Activated CD4-positive, alpha-beta T cell treated with anti-CD3 and anti-CD28 coated beads, Interleukin-2, Interleukin-4, amounts not matched to agents 100 ng/mL and 50 ng/mL, durations not matched to agents 16 hours and 8 hours (primary cell): ENCODE measurements at regions not wholly inside any gene's neighbourhood (a gene's known extent, or its start where the extent isn't known, plus 50 kb on each side); places are given as distances from the start of the nearest gene placed in this dataset.
"Not testable (repeated sequence)": the region's sequence is repeated elsewhere in the genome, so short reads cannot be mapped to it uniquely, and the experiment has no call there.

ENCODE experiments used
- DNase-seq: peaks from one replicate; pipeline ENCODE4 v3.0.0-alpha.2; 2020; ENCODE audit warnings: low spot score

DNA sequence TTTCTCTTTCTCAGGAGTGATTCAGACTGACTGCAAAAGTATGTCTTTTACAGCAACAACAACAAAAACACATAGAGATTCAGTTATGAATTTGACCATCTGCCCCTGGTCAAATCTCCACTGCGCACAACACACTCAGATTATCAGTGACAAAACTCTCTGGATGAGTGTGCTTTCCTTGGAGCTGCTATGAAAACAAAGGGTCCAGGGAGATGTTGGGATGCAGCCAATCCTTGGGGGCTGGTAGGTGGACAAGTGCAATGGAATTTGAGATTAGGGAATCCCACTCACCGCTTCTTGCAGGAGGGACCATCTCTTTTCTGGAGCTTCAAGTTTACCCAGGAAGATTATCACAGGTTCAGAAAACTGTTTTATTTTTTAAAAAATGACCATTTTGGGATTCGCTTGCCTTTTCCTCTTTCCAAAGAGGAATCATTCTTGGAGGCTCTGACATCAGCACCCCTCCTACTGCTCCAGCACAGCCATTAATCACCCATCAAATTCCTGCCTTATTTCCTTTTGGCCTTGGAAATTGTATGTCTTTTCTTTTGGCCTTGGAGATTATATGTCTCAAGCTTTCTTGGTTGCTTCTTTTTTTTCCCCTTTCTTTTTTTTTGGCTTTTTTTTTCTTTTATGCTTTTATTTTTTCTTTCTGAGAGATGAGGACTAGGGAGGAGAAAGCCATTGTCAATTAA lies 311.8 kb downstream of the TSHZ3 start:
- no peak for DNase-seq

DNA sequence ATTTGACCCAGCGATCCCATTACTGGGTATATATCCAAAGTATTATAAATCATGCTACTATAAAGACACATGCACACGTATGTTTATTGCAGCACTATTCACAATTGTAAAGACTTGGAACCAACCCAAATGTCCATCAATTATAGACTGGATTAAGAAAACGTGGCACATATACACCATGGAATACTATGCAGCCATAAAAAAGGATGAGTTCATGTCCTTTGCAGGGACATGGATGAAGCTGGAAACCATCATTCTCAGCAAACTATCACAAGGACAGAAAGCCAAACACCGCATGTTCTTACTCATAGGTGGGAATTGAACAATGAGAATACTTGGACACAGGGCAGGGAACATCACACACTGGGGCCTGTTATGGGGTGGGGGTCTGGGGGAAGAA lies 317.8 kb downstream of the TSHZ3 start:
- not testable (repeated sequence) for DNase-seq

DNA sequence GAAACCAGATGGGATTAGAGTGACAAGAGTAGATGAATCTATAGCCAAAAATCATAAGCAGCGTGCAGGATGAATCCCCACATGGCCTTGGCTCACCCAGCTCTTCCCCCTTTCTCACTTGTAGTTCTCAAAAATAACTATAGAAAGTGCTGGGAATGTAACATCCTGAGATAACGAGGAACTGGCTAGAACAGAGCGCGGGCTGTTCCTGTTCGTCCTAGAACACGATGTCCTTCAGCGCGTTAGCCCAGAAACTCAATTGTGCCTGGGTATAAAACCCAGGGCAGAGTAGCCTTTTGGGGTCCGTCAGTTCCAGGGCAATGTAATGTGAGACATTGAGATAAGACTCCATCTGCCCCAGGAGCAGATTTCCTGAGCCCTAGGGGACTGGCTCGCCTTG lies 326.2 kb downstream of the TSHZ3 start:
- no peak for DNase-seq

DNA sequence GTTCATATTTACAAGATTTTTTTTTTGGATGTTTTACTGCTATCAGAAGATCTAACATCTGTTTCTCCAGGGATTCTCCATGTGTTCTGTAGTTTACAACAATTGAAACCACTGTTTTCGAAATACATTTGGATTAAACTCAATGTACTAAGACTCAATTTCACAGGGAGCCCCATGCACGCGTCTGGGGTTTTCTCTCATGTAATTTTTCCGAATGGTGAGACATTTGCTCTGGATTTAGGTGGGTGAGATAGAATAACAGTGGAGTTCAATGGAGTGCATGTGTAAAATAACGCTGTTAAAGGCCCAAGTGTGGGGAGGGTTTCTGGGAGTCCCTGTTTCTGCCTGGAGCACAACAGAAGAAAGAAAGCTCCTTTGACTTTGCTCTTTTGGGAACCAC lies 330.3 kb downstream of the TSHZ3 start:
- no peak for DNase-seq

DNA sequence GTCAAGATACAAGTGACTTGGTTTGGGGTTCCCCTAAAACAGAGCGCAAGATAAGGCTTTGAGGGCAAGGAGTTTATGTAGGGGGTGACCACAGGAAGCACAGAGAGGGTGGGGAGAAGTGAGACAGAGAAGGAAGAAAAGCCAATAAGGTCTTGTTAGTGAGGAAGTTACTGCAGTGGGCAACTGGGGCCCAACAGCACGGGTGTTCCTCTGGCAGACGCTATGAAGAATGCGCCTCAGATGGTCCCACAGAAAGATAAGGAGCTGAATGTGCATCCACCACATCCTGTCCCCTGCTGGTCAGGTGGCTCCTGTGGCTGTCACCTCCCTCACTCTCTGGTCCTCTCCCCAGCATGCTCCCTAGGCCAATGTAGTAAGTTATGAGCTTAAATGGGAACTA lies 333.5 kb downstream of the TSHZ3 start:
- DNase-seq: no peak

DNA sequence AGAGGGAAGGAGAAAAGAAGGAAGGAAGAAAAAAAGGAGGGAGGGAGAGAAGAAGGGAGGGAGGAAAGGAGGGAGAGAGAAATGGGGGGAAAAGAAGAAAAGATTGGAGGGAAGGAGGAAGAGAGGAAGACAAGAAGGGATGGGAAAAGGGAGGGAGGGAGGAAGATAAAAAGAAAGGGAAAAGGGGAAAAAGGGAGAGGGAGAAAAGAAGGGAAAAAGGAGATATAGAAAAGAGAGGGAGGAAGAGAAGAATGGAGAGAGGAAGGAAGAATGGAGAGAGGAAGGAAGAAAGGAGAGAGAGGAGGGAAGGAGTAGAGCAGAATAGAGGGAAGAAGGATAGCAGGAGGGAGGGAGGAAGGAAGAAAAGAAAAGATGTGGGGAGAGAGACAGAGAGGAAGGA lies 334.6 kb downstream of the TSHZ3 start:
- no peak for DNase-seq

DNA sequence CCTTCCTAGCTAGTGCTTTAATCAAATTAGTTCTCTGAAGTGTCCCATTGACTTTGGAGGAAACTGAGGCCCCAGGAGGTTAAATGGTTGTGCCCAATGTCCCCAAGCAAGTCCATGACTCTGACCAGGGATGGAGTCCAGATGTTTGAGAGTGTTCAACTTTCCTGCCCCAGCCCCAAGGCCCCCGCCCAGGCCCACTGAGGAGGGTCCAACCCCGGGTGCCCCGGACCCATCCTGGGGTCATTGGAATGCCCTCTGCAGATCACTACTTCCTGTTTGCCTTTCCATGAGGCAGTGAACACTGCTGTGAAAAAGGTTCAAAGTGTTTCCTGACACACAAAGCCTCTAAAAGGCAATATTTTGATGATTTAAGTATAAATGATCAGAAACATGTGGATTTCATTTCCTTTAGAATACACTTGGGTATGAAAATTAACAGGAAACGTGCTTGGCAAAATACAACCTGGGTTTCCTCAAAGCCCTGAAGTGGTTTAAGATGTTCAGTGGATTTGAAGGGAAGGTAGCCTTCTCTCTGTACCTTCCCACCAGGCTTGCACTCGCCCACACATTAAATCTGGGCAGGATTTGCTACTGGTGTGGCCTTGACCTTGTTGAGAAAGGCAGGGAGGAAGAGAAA lies 335.7 kb downstream of the TSHZ3 start:
- no peak for DNase-seq

DNA sequence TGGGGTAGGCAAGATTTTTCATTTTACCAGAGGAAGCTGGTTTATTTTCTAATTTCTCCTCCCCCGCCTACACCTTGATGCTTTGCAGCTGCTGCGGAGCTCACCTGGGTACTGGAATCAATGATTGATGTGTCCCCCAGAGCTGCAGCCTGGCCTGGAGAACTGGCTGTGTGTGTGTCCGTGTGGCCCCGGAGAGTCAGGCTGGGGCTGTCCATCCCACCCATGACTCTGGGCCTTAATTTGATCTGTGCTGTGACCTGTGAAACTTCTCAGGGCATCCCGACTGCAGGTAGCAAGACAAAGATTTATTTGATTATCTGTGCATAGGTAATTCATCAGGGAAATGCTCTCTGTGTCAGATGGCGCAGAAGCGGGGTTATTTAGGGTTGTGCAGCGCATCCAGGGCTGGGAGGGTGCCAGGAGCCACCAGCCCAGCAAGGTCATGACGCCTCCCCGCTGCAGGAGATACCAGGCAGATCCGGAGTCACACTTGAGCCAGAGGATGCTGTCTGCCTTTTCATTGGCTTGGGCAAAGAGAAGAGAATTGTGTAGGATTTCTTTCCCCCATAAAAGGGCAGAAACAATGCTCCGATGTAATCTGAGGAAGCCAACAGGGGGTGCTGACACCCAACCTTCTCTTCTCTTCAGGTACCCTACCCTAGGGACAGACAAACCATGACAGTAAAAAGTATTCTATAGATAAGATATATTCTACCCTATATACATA lies 346.6 kb downstream of the TSHZ3 start:
- no peak for DNase-seq

DNA sequence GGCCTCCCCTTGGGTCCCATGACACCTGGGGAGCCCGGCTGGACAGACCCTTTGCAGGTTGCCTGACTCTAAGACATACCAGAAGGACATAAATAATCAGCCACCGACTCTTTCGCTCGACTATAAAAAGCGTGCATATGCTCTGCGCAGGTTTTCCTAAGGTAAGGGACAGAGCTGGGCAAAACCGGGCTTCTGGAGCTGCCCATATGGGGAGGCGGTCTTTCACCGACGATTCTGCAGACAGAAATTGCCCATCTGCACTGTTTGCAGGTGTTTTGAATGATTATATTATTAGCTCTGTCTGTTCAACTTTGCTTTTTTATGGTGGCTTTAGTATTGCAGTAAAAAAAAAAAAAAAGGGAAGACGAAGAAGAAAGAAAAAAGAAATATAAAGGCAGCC lies 347.2 kb downstream of the TSHZ3 start:
- DNase-seq: no peak

DNA sequence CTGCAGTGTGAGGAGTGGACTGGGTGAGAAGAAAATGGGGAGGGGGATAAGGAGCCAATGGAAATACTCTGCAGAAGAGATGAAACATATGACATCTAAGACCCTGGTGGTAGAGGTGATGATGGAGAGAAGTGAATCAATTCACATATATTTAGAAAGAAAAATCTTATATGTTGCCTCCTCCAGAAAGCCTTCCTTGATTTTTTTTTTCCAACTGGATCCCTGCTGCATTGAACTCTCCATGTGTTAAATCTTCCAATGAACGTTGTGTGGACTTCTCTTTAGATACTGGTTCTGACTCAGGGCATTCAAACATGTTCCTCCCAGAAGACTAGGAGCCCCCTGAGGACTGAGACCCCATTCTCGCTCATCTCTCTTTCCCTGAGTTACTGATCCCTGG lies 348.3 kb downstream of the TSHZ3 start:
- no peak for DNase-seq

DNA sequence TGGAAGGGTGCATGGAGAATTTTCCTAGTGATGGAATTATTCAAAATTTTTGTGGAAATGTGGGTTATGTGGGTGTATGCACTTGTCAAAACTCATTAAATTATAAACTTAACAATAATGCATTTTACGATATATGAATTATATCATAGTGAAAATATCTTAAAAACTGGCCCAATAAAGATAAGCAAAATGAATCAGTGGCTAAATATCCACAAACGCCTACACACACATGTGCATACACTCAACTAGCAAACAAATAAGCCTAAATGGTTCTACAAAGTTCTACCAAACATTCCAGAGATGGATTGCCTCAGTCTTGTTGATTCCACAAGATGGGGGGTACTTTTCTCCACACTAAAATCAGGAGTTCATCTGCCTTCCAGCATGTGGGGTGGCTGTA lies 349.5 kb downstream of the TSHZ3 start:
- DNase-seq: no peak

DNA sequence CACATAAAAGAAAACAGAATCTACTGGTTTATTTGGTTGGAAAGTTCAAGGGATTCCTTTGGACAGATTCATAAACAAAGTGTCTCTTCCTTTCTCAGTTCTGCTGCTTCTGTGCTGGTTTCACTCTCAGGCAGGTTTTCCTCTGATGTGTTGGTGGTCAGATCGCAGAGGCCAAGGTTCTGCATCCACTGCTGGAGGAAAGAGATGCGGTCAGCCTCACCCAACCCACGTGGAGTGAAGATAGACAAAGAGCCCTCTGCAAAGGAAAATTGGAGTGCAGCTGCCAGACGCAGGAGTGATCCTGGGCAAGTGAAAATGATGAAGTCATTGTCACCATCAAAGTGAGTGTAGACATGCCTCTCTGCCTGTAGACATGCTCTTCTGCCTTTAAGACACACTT lies 352.0 kb downstream of the TSHZ3 start:
- DNase-seq: no peak

DNA sequence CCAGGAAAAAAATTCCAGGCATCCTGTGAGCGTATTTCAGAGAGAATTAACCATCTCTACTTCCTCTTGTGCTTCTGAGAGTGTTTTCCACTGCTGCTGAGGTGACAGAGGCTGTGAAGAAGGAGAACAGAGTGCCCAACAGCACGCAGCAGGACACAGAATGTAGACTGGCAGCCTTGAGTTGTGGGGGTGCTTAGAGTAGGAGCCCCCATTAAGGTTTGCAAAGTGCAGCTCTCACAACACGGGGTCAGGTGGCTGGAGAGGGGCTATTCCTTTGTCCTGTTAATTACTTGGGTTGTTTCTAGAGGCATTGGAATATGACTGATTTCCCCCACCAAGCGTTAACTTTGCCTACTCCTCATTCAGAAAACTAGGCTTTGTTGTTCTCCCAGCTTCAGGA lies 370.6 kb downstream of the TSHZ3 start:
- no peak for DNase-seq

DNA sequence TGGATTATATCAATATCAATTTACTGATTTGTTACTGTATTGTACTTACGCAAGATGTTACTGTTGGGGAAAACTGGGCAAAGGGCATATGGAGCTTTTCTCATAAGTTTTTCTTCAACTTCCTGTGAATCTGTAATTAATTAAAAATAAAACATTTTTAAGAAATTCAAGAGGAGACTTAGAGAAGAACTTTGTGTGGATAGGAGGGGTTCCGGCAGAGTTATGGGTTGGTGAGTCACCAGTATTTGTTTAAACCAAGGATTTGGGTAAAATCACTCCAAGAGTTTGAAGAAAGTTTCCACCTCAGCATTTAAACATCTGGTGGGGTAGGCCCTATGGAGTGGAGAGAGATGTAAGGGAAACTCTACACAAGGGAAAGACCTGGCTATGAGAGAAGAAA lies 379.6 kb downstream of the TSHZ3 start:
- DNase-seq: no peak

DNA sequence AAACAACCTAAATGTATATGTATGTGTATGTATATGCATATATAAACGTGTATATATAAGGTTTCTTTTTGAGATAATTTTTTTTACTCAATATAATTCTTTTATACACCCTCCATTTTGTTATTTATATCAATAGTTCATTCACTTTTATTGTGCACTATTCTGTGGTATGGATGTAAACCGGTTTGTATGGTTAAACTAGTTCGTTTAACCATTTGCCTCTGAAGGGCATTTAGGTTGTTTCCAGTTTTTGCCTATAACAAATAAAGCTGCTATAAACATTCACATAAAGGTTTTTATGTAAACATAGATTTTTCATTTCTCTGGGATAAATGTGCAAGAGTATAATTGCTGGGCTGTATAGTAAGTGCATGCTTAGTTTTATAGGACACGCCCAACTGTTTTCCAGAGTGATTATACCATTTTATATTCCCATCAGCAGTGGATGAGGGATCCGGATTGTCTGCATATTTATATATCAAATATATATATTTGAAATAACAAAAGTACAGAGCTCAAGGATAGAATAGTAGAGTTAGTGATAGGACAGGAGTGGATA lies 380.3 kb downstream of the TSHZ3 start:
- DNase-seq: no peak

DNA sequence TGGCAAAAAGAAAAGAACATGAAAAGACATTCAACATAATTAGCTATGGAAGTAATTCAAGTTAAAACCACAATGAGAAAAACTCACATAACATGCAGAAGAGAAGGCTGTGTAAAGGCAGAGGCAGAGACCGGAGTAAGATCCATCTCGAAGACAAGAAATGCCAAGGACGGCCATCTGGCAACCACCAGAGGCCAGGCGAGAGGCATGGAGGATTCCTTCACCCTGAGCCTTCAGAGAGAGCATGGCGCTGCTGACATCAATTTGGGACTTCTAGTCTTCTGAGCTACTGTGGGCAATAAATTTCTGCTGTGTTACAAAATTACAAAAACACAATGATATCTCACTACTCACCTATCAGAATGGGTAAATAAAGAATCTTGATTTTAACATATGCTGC lies 381.0 kb downstream of the TSHZ3 start:
- DNase-seq: no peak

DNA sequence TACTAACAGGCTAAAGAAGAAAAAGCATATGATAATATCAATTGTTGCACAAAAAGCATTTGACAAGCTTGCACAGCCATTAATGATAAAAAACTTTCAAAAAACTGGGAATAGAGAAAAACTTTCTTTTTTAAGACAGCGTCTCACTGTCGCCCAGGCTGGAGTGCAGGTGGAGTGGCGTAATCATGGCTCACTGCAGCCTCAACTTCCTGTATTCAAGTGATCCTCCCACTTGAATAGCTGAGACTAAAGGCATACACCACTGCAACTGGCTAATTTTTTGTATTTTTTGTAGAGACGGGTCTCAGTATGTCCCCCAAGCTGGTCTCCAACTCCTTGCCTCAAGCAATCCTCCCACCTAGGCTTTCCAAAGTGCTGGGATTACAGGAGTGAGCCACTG lies 382.8 kb downstream of the TSHZ3 start:
- no peak for DNase-seq

DNA sequence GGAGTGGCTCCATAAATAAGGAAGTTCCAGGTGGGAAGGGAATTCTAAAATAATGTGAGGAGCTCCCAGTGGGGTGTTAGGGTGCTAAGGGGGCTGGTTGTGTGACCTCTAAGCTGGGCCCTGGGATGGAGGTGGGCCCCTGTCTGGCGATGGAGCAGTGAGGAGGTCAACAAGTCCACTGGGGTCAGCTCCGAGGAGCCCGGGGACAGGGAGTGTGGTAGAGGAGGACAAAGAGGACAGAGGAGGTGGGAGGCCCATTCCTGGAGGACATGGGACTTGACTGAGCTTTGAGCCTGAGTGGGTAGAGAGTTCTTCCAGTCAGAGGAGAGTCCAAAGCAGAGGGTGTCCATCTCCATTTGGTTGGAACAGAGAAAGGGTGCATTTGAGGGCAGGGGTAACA lies 390.2 kb downstream of the TSHZ3 start:
- no peak for DNase-seq

DNA sequence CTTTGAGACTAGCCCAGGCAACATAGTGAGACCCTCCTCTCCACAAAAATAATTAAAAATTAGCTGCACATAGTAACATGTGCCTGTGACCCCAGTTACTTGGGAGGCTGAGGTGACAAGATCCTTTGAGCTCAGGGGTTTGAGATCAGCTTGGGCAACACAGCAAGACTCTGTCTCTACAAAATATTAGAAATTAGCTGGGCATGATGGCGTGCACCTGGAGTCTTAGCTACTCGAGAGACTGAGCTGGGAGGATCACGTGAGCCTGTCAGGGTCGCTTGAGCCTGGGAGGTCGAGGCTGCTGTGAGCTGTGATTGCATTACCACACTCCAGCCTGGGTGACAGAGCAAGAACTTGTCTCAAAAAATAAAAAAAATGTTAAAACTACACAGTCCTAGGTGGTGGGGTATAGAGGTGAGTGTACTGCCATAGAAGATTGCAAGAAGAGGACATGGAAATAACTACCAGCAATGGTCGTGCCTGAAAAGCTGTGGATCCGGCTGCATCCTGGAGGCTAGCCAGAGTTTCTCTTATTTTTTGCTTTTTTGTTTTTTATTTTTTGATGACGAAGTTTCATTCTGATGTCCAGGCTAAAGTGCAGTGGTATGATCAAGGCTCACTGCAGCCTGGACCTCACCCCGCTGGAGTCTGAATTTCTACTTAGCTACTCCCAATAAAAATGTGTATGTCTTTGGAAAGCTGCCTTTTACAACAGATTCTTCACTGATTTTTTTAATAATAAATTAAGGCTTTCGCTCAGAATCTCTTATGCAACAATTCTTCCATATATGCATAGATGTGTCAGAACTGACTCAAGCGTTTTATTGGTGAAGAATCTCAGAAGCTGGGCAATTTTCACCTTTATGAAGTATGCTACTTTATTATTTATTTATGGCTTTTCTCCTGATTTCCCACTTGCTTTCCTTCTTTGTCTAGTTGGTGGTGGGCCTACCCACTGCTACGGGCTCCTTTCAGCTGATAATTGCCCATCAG lies 393.8 kb downstream of the TSHZ3 start:
- no peak for DNase-seq

DNA sequence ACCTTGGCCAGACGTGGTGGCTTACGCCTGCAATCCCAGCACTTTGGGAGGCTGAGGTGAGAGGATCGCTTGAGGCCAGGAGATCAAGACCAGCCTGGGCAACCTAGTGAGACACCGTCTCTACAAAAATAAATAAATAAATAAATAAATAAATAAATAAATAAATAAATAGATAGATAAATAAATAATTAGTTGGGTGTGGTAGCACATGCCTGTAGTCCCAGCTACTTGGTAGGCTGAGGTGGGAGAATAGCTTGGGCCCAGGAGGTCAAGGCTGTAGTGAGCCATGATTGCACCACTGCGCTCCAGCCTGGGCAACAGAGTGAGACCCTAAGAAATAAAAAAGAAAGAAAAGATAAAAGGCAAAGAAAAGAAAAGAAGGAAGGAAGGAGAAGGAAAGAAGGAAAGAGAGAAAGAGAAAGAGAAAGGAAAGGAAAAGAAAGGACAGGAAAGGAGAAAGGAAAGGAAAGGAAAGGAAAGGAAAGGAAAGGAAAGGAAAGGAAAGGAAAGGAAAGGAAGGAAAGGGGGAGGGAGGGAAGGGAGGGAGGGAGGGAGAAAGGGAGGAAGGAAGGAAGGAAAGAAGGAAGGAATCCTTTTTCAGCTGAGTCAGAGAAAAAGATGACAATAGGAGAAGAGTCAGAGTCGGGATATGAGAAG lies 404.8 kb downstream of the TSHZ3 start:
- DNase-seq: not testable (repeated sequence)

DNA sequence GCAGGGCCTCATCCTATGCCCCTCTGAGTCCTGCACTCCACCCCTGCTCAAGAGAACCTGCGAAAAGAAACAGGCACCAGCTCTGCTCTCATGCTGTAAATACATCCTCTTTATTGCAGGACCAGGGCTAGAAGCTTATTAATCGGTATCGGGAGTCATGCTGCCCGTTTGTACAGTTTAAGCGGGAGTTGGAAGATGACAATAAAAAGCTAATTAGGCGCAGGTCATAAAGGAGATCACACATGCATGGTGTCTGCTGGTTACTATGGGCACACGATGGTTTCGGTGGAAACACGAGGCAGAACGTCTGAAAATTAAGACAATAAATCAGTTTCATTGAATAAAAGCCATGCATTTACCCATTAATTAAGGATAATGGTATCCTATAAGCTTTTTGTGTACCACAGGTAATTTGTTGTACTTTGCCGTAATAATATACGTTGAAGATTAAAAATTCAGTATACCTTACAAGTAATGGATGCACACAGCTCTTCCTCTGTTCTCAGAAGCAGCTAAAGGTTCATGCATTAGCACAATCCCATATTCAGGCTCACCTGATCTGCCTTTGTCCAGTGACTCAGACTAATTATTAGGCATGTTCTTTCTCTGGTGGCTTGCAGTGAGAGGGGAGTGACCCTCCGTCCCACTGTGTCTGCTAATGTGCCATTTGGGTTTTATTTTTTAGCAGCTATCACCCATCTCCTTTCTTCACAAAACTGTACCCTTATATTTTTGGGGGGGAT lies 406.0 kb downstream of the TSHZ3 start:
- no peak for DNase-seq
